GM20000 (cell line): ENCODE measurements at regions not wholly inside any gene's neighbourhood (a gene's known extent, or its start where the extent isn't known, plus 50 kb on each side); places are given as distances from the start of the nearest gene placed in this dataset.

Experiments used
- DNase-seq: peaks from one replicate; pipeline ENCODE4 v3.0.0; 2012; ENCODE audit warnings: low spot score
- CTCF ChIP-seq: IDR thresholded peaks from 2 replicates; pipeline ENCODE4 v1.5.1; 2012; ENCODE audit warnings: mild to moderate bottlenecking, control low read depth; ENCODE audit errors: extremely low read depth, missing control alignments

GRCh38 chr20:56867128-56867527, 238.0 kb downstream of the TFAP2C start:
- TF ChIP-seq CTCF: no peak
- no peak for DNase-seq

GRCh38 chr20:56868746-56869145, 239.6 kb downstream of the TFAP2C start:
- DNase-seq: no peak
- TF ChIP-seq CTCF: no peak

- TF ChIP-seq CTCF: no peak
- DNase-seq: no peak
Observed at GRCh38 chr20:56870271-56870670, 241.2 kb downstream of the TFAP2C start.

GRCh38 chr20:56871691-56872090, 242.6 kb downstream of the TFAP2C start:
- TF ChIP-seq CTCF: no peak
- DNase-seq: no peak

- DNase-seq: no peak
Observed at GRCh38 chr20:56872620-56873458, 243.7 kb downstream of the TFAP2C start.

GRCh38 chr20:56873836-56874235, 244.7 kb downstream of the TFAP2C start:
- TF ChIP-seq CTCF: no peak
- DNase-seq: no peak

More at GRCh38 chr20:56872620-56873458, 243.7 kb downstream of the TFAP2C start:
- no peak for TF ChIP-seq CTCF

- no peak for DNase-seq
- no peak for TF ChIP-seq CTCF
Observed at GRCh38 chr20:56875052-56875659, 246.1 kb downstream of the TFAP2C start.
